Natural killer cell (primary cell): ENCODE measurements at regions not wholly inside any gene's neighbourhood (a gene's known extent, or its start where the extent isn't known, plus 50 kb on each side); places are given as distances from the start of the nearest gene placed in this dataset.

Experiments
- ATAC-seq, 3 donors: fragments of 150-1000 bp in 2 of 3; fragments of 200-7000 bp in 1 of 3; cut with Tn5 transposase; 1 replicate in 1 of 3; 2 replicates in 2 of 3; pipeline ENCODE4 v1.10.0; 2021; ENCODE audit warnings: mild to moderate bottlenecking in 2 of 3, moderate library complexity in 2 of 3
- DNase-seq, 2 donors: peaks; one replicate each; pipeline versions ENCODE4 v3.0.0 to v3.0.0-alpha.2; 2013 to 2021; ENCODE audit warnings: mixed read lengths in 1 of 2
- H3K27ac ChIP-seq: one replicate; pipeline ENCODE4 v1.5.1; 2013; ENCODE audit warnings: mild to moderate bottlenecking, low read length
- H3K27me3 ChIP-seq: one replicate; pipeline ENCODE4 v1.6.1; 2013; ENCODE audit warnings: low read length; ENCODE audit not compliant: control insufficient read depth, insufficient read depth
- H3K36me3 ChIP-seq: one replicate; pipeline ENCODE4 v1.6.1; 2013; ENCODE audit warnings: low read length; ENCODE audit not compliant: control insufficient read depth, insufficient read depth
- H3K4me1 ChIP-seq: one replicate; pipeline ENCODE4 v1.6.1; 2013; ENCODE audit warnings: low read length; ENCODE audit not compliant: control insufficient read depth, insufficient read depth
- H3K4me3 ChIP-seq: one replicate; pipeline ENCODE4 v1.5.1; 2013; ENCODE audit warnings: low read length
- H3K9me3 ChIP-seq: one replicate; pipeline ENCODE4 v1.6.1; 2013; ENCODE audit warnings: low read length; ENCODE audit not compliant: control insufficient read depth, insufficient read depth
- H3K27ac Mint-ChIP-seq, 2 donors: one replicate each; pipeline ENCODE4 v1.8.0; 2022; ENCODE audit warnings: mild to moderate bottlenecking in 2 of 2, mixed read lengths in 2 of 2, moderate library complexity in 1 of 2
- H3K27me3 Mint-ChIP-seq, 2 donors: one replicate each; pipeline ENCODE4 v1.8.0; 2022; ENCODE audit warnings: low read depth in 2 of 2, mixed read lengths in 2 of 2
- H3K36me3 Mint-ChIP-seq: one replicate; pipeline ENCODE4 v1.8.0; 2022; ENCODE audit warnings: mixed read lengths
- H3K4me1 Mint-ChIP-seq, 2 donors: one replicate each; pipeline ENCODE4 v1.8.0; 2022; ENCODE audit warnings: mixed read lengths in 2 of 2
- H3K4me3 Mint-ChIP-seq: one replicate; pipeline ENCODE4 v1.8.0; 2022; ENCODE audit warnings: mild to moderate bottlenecking, moderate library complexity, mixed read lengths
- H3K9me3 Mint-ChIP-seq, 2 donors: one replicate each; pipeline ENCODE4 v1.8.0; 2022; ENCODE audit warnings: mixed read lengths in 2 of 2
- CTCF ChIP-seq: fragments of 200-600 bp; IDR thresholded peaks from one replicate; pipeline ENCODE4 v1.8.0; 2022; ENCODE audit warnings: antibody characterized with exemption
- WGBS: methylation state at CpG from one replicate; pipeline ENCODE4 v1.1.7; 2013; ENCODE audit warnings: missing lambda C conversion rate; ENCODE audit not compliant: insufficient coverage; 5-methylcytosine and 5-hydroxymethylcytosine counted together
- intact Hi-C: fragments of 100-400 bp; cut with micrococcal nuclease; formaldehyde crosslinking; loops from one replicate; pipeline ENCODE4 v1.14.2; 2022

GRCh38 chr1:9439074-9439761, 100.0 kb upstream of the SLC25A33 start:
- H3K4me3 ChIP-seq: no peak overlapping the region
- intact Hi-C loops: no loop called here
- H3K27ac ChIP-seq: no peak overlapping the region
- no peaks in the 10 kb centered on the region for H3K9me3 Mint-ChIP-seq
- 77% methylated on average over 9 of the region's 9 CpGs for WGBS
- TF ChIP-seq CTCF: no peak
- H3K27me3 ChIP-seq: no peaks in the 10 kb centered on the region
- peaks cover 26 to 46% of the 10 kb centered on the region in 2 donors for H3K27me3 Mint-ChIP-seq
- H3K36me3 Mint-ChIP-seq: no peaks in the 10 kb centered on the region
- no peak for DNase-seq
- H3K36me3 ChIP-seq: no peaks in the 10 kb centered on the region
- ATAC-seq: no peak
- no peak overlapping the region for H3K27ac Mint-ChIP-seq
- no peaks in the 10 kb centered on the region for H3K4me1 Mint-ChIP-seq
- H3K9me3 ChIP-seq: no peaks in the 10 kb centered on the region
- no peak overlapping the region for H3K4me3 Mint-ChIP-seq
- no peaks in the 10 kb centered on the region for H3K4me1 ChIP-seq

GRCh38 chr1:9440261-9440660, 99.0 kb upstream of the SLC25A33 start:
- no peaks in the 10 kb centered on the region for H3K36me3 ChIP-seq
- no peaks in the 10 kb centered on the region for H3K4me1 ChIP-seq
- H3K9me3 ChIP-seq: no peaks in the 10 kb centered on the region
- Mint-ChIP-seq H3K36me3 (no peaks in the 10 kb centered on the region), H3K4me3 (no peak overlapping the region), H3K27me3 (peaks cover 22 to 37% of the 10 kb centered on the region in 2 donors), H3K27ac (no peak overlapping the region), H3K4me1 (no peaks in the 10 kb centered on the region), H3K9me3 (no peaks in the 10 kb centered on the region)
- no peaks in the 10 kb centered on the region for H3K27me3 ChIP-seq
- ATAC-seq (no peak), DNase-seq (no peak)
- no peak overlapping the region for H3K4me3 ChIP-seq
- no peak for TF ChIP-seq CTCF
- 87% methylated on average over 5 of the region's 7 CpGs for WGBS
- intact Hi-C loops: no loop called here
- no peak overlapping the region for H3K27ac ChIP-seq

GRCh38 chr1:9440763-9441194, 98.5 kb upstream of the SLC25A33 start:
- DNase-seq (no peak), ATAC-seq (no peak)
- Mint-ChIP-seq H3K27me3 (peaks cover 20 to 32% of the 10 kb centered on the region in 2 donors), H3K4me1 (no peaks in the 10 kb centered on the region), H3K4me3 (no peak overlapping the region), H3K9me3 (no peaks in the 10 kb centered on the region), H3K36me3 (no peaks in the 10 kb centered on the region), H3K27ac (no peak overlapping the region)
- intact Hi-C loops: no loop called here
- H3K27me3 ChIP-seq: no peaks in the 10 kb centered on the region
- no peaks in the 10 kb centered on the region for H3K36me3 ChIP-seq
- 73% methylated on average over 3 of the region's 3 CpGs for WGBS
- TF ChIP-seq CTCF: no peak
- no peaks in the 10 kb centered on the region for H3K4me1 ChIP-seq
- H3K27ac ChIP-seq: no peak overlapping the region
- H3K4me3 ChIP-seq: no peak overlapping the region
- H3K9me3 ChIP-seq: no peaks in the 10 kb centered on the region
